ENCODE measurements at regions not wholly inside any gene's neighbourhood (a gene's known extent, or its start where the extent isn't known, plus 50 kb on each side); places are given as distances from the start of the nearest gene placed in this dataset.

DNA sequence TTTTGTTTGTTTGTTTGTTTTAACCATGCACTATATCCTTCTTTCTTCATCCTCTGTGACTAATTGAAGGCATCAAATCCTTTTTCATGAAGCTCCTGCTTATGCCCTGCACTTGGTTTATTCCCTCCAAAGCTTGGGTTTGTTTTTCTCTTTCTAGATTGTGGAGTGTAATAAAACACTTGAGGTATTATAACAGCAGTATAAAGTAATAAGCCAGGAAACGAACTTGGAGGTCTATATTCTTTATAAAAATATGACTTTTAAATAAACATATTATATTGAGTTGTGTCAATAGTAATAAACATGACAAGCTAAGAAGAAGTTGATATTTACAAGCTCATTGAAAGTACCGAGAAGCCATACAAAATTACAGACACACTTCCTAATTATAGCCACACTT, 659.4 kb downstream of the RFPL4B start:
- TF ChIP-seq, protein P1, sequence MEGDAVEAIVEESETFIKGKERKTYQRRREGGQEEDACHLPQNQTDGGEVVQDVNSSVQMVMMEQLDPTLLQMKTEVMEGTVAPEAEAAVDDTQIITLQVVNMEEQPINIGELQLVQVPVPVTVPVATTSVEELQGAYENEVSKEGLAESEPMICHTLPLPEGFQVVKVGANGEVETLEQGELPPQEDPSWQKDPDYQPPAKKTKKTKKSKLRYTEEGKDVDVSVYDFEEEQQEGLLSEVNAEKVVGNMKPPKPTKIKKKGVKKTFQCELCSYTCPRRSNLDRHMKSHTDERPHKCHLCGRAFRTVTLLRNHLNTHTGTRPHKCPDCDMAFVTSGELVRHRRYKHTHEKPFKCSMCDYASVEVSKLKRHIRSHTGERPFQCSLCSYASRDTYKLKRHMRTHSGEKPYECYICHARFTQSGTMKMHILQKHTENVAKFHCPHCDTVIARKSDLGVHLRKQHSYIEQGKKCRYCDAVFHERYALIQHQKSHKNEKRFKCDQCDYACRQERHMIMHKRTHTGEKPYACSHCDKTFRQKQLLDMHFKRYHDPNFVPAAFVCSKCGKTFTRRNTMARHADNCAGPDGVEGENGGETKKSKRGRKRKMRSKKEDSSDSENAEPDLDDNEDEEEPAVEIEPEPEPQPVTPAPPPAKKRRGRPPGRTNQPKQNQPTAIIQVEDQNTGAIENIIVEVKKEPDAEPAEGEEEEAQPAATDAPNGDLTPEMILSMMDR (IDR thresholded peaks at IDR 0.05 in 2 of 3, conservative IDR thresholded peaks at IDR 0.05 in 1 of 3; ENCODE audit: borderline replicate concordance in 1 of 3, insufficient read depth in 1 of 3, low read depth in 2 of 3, low read length in 2 of 3), result no peak
- TF ChIP-seq EZH2 (IDR thresholded peaks at IDR 0.05) (no peak), RAD21 (IDR thresholded peaks at IDR 0.05; ENCODE audit: low read depth) (no peak)
